NCI-H187 treated with DMSO at 0.1 percent for 48 hours (cell line): ENCODE measurements at regions not wholly inside any gene's neighbourhood (a gene's known extent, or its start where the extent isn't known, plus 50 kb on each side); places are given as distances from the start of the nearest gene placed in this dataset.
"Not testable (repeated sequence)": the region's sequence is repeated elsewhere in the genome, so short reads cannot be mapped to it uniquely, and the experiment has no call there.

Experiments used
- DNase-seq: peaks from one replicate; lab custom pipeline; 2025; lab: John Stamatoyannopoulos, UW

GRCh38 chr2:38483776-38484501 lies 106.9 kb upstream of the ATL2 start:
- DNase-seq = no peak

- DNase-seq = not testable (repeated sequence)
Measured at GRCh38 chr2:38482710-38483109, 105.6 kb upstream of the ATL2 start.

DNA sequence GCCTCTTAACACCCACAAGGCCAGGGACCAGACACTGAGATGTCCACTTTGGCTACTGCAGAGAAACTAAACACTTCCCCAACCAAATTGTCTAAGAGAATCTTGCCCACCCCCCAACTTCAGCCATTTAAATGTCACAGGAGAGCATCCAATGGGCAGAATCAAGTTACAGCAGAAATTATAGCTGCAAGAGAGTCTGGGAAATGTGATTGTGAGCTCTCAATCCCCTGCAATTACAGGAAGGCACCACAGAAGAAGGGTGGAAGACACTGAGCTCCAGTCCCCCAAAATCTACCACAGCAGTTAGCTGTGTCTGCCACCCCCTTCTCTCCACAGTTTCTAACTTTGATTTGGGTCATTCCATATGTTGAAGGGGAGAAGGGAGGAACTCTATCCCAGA lies 103.5 kb upstream of the ATL2 start:
- no peak for DNase-seq

- DNase-seq = no peak
Measured at GRCh38 chr2:38477006-38477405, 99.9 kb upstream of the ATL2 start.

GRCh38 chr2:38475567-38475881 lies 98.5 kb upstream of the ATL2 start:
- DNase-seq = no peak

- DNase-seq = no peak
Measured at GRCh38 chr2:38474715-38475566, 97.9 kb upstream of the ATL2 start.

DNA sequence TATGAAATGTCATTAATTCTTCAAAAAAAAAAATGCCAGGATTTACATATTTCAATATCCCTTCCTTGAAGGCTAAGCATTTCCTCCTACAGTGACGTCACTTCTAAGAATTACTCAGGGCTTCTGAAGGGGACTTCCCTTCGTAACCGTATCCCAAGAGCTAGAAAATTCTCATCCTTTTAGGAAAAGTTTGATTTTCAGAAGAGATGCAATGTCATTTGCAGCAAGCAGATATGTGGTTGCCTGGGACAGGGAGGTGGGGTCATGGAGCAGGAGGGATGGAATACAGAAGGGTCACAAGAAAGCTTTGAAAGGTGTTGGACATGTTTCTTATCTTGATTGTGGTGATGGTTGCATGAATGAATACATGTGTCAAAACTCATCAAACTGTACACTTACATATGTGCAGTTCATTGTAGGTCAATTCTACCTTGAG lies 97.0 kb upstream of the ATL2 start:
- no peak for DNase-seq

GRCh38 chr2:38473333-38474005 lies 96.4 kb upstream of the ATL2 start:
- no peak for DNase-seq

GRCh38 chr2:38470115-38470514 lies 93.0 kb upstream of the ATL2 start:
- DNase-seq = no peak

DNA sequence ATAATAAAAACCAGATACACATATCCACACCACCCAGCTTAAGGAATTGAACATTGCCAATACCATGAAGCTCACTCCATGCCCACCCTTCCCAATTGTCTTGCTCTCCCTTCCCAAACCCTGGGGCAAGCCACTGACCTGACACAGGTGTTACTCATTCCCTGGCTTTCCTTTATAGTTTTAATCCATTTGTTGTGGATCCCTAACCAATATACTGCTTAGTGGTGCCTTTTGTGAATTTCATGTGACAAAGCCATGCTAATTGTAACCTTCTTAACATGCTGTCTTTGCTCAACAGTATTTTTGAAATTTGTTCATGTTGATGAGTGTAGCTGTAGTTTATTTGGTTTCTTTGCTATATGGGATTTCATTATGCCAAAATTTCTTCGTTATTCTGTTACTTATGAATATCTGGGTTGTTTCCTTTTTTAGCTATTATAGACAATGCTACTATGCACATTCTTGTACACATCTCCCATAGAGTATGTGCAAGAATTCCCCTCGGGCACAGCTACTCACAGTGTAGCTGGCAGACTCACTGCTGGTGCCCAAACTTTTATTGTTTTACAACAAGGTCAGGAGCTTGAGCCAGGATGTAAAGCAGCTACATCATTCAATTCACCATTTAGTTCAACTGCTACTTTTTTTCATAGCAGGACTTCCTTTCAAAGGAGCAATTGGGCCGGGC lies 90.8 kb upstream of the ATL2 start:
- DNase-seq = no peak

GRCh38 chr2:38466876-38467767 lies 90.0 kb upstream of the ATL2 start:
- no peak for DNase-seq

GRCh38 chr2:38466409-38466808 lies 89.3 kb upstream of the ATL2 start:
- DNase-seq = no peak

GRCh38 chr2:38465789-38466127 lies 88.7 kb upstream of the ATL2 start:
- DNase-seq = no peak

DNA sequence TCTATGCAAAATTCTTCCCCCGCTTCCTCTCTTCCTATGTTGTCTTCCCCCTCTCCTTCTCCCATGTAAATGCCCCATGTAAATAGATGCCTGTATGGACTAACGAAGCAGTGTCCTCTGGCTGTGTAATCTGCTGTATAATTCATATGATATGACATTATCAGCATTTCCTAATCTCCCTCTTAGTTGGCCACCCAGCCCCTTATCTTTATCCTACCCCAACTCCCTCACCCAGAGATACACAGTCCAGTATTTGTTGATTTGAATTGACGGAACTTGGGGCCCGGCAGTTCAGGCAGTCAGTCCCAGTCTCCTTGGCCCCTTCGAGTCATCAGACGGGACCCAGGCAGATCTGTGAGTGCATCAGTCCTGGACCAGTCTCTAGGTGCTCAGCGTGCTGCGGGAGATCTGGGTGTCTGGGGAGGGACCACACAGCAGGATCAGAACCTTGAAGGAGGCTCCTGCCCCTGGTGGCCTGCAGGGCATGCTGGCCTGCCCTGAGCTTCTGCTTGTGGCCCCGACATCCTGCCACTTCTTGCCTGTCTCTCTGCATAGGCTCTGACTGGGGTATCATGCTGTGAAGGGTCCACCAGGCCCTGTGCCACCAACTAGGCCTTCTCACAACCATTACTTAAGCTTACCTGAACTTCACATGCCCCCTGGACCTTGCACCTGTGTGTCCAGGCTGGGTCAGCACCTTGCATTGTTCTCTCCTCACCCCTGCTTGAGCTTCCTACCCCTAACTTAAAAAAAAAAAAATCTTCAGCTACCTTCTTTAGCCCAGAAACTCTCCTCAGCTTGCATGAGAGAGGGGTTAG lies 88.1 kb upstream of the ATL2 start:
- no peak for DNase-seq

GRCh38 chr2:38463752-38464151 lies 86.7 kb upstream of the ATL2 start:
- DNase-seq = no peak

GRCh38 chr2:38462121-38462661 lies 85.1 kb upstream of the ATL2 start:
- no peak for DNase-seq

- DNase-seq = no peak
Measured at GRCh38 chr2:38461470-38461869, 84.4 kb upstream of the ATL2 start.

GRCh38 chr2:38460313-38460712 lies 83.2 kb upstream of the ATL2 start:
- no peak for DNase-seq

GRCh38 chr2:38454081-38454480 lies 77.0 kb upstream of the ATL2 start:
- no peak for DNase-seq

GRCh38 chr2:38451778-38452177 lies 74.7 kb upstream of the ATL2 start:
- DNase-seq = not testable (repeated sequence)
